Body of pancreas (tissue), 4 donors: ENCODE measurements at regions not wholly inside any gene's neighbourhood (a gene's known extent, or its start where the extent isn't known, plus 50 kb on each side); places are given as distances from the start of the nearest gene placed in this dataset.

ENCODE experiments used
- CTCF ChIP-seq, 7 experiments: fragments of 450-650 bp in 4 of 7; fragments of 200-600 bp in 3 of 7; sonication (generic) in 3 of 7; IDR thresholded peaks; one replicate each; pipeline ENCODE4 v1.5.1; 2016 to 2019; ENCODE audit warnings: antibody characterized with exemption in 7 of 7
- POLR2A ChIP-seq, 3 donors: fragments of 450-650 bp; IDR thresholded peaks; one replicate each; pipeline ENCODE4 v1.6.1; 2016; ENCODE audit warnings: antibody characterized with exemption in 3 of 3, mild to moderate bottlenecking in 2 of 3

- TF ChIP-seq CTCF (IDR thresholded peaks at IDR 0.05) (no peak), POLR2A (IDR thresholded peaks at IDR 0.05) (no peak)
These were observed 396.5 kb upstream of the GBE1 start for GRCh38 chr3:82157952-82158351.
